GM19239 (cell line): ENCODE measurements at regions not wholly inside any gene's neighbourhood (a gene's known extent, or its start where the extent isn't known, plus 50 kb on each side); places are given as distances from the start of the nearest gene placed in this dataset.

Source experiments
- DNase-seq: peaks from one replicate; pipeline ENCODE4 v3.0.0; 2011; ENCODE audit warnings: low spot score; ENCODE audit not compliant: insufficient read length
- FAIRE-seq: peaks from 2 replicates; lab custom pipeline; 2011; peaks lifted over from hg19 to GRCh38; lab: Jason Lieb, UNC

DNA sequence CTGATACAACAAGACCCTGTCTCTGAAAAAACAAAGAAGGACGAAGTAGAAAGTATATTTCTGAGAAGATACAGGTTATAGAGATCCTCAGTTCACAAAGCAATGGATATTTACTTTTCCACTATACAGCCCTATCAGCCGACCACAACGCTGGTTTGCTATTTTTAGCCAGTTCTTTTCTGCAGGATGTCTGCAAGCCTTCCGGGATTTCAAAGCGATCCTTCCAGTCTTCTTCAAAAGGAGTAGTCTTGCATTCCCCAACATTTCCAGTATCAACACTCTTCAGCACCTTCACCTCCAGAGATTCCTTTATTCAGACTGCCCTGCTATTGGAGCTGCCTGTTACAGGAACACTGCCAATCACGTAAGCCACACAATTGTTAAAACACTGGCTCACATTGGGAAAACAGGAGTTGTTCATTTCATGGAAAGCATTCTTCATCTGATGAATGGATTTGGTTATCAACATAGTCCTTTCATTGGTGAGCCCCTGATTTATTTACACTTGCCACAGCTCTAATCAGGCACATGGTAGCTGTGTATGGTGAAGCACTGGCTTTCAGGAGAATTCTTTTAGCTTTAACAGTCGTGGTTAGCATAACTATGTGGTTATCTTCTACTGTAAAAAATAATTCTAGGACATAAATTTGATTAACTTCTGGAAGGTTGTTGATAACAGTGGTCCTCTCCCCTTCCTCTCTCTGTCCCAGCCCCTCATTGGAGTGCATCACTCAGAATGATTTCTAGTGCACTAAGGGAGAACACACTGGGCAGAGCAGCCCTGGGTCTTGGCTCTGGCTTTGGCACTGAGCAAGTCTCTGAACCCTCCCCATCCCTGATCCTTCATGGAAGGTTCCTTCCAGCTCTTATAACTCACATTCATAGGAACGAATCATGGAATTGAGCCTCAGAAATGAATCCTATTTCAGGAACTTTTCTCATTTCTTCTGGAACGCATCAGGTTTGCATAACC lies 109.9 kb upstream of the SORBS2 start:
- no peak for DNase-seq
- no peak for FAIRE-seq

DNA sequence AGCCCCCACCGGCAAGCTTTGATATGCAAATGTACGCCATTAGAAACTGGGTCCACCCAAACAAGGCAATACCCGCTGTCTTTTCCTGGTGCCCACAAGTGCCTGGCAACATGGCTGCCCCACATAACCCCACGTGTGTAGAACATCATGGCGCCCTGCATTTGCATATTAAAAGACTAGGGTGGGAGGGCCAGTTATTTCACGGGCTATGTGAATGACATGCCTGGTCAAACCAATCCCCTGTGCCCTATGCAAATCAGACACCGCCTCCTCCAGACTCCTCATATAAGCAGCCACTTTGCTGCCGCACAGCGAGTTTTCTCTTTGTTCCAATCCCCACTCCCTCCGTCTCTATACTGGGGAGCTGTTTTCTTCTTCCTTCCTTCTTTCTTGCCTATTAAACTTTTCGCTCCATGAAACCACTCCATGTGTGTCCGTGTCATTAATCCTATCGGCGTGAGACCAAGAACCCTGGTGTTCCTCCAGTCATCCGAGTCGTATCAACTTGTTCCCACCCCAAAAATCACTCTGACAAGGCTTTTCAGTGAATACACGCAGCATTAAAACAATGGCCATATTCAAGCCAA lies 112.6 kb upstream of the SORBS2 start:
- DNase-seq = no peak
- no peak for FAIRE-seq

DNA sequence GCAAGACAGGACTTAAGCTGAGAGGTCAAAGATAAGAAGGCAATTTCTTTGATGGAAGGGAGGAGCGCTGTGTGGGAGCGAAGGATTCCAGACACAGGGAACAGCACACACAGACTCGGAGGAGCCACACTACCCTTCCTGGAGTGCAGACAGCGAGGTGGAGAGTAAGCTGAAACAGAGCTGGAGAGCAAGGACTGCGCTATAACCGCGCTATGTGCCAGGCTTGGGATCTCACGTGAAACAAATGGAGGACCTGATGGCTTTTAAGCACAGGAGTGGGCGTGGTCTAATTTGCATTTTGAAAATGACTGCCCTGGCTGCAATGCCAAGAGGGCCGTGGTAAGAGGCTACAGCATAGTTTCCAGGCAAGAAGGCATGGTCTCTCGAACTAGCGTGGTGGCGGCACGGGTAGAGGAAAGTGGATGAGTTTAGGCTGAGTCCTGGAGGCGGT lies 113.9 kb upstream of the SORBS2 start:
- FAIRE-seq (no peak), DNase-seq (no peak)

DNA sequence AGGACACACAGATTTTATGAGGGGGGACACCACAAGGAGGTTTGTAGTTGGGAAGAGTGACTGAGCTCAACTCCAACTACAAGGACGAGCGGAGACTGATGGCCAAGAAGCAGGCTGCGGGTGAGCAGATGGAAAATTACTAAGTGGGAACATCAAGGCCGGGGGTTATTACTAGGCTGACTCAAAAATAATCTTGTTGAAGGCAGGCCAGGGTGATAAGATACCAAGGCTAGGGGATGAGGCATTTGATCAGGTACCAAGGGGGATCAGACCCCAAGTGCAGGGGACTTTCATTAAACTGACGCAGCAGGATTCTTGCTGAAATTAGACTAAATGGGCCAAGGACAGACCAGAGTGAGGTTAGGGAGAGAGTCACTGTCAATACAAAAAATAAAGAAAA lies 119.4 kb upstream of the SORBS2 start:
- DNase-seq (no peak), FAIRE-seq (no peak)

DNA sequence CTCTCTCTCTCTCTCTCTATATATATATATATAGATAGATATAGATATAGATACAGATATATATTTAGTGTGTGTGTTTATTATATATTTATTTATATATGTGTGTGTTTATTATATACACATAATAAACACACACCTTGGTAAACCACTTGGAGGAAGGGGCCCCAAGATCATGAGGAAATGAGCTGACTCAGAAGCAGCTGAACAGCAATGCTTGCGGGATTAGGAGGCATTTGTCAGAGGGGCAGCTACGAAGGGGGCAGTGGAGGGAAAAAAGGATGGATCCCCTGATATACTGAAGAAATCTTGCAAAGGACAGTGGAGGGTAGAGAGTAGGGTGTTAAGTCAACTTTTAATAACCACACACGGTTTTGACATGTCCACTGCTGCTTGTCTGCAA lies 120.0 kb upstream of the SORBS2 start:
- no peak for FAIRE-seq
- DNase-seq = no peak

DNA sequence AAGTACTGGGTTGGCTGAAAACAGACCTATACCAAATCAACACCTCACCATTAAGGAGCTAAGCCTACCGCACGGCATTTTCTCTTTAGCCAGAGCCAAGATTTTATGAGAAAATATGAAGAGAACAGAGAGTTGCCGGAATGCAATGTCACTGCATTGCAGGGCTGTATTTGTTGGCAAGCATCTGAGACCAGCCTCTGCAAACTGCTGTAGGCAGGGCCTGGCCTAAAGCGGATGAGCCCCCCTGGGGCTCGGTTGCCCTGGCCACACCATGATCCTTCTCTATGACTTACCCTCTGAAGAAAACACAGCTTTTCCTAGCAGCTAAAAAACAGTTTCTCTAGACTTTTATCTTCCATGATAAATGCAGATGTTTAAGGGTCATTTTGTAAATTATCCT lies 120.5 kb upstream of the SORBS2 start:
- FAIRE-seq (no peak), DNase-seq (no peak)

DNA sequence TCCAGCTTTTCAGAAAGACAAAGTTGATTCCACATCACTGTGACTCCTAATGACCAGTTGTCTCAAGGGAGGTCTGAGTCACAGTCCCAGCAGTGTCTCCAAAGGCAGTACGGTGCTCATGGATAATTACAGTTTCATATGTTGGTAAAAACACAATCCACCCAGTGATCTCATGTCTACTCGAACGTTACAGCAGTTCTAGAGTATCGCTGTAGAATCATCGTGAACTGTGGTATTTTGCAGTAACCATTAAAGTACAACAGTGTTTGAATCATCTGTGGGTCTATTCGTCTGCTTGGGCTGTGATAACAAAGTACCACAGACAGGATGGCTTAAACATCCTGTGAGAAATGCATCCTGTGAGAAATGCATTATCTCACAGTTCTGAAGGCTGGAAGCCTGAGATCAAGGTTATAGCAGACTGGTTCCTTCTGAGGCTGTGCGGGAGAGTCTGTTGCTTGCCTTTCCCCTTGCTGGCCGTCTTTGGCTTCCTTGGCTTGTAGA lies 121.1 kb upstream of the SORBS2 start:
- FAIRE-seq = no peak

DNA sequence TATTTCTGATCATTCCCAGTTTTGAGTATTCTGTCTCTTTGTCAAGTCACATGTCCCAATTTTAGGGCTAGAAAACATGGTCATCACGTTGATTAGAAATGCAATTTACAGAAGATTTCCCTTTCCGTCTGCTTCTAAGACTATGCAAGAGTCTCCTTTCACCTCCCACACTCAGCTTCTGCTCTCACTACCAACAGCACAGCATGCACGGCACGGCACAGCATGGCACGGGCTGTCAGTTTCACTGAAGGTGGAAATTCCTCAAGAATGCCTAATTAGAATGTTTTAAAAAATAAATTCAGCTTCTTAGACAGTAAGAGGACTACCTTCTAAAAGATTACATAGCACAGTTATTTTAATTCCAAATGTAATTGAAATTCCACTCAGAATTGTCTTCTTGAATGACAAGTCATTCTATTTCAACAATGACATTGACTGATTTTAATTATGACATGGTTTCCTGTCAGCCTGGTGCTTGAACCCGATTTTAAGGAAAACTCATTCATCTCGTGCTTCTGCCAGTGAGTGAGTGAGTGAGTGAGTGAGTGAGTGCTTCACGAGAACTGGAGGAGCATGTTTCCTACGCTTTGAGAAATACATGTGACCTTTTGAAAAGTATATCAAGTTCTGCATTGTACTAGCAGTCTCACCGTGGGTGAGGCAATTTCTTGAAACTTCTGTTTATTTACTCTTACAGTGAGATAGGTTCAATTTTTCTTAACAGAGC lies 124.8 kb upstream of the SORBS2 start:
- DNase-seq (no peak), FAIRE-seq (no peak)

More for the DNA sequence above, 121.1 kb upstream of the SORBS2 start:
- DNase-seq = no peak

DNA sequence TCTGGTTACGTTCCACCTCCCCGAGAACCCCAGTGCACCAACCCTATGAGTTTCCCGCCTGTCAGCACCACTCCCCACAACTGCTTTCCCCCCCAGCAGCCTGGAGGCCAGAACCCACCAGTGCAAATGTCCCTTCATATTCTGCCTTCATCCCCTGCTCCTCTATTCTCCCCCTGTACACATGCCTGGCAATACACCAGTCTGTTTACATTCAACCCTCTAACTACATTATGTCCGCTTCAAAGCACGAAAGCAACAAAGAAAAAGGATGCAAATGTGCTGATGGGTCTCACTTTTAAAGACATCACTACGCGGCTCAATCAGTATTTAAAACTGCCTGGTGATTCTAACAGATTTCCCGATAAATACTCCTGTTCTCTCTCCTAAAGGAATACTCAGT lies 126.7 kb upstream of the SORBS2 start:
- FAIRE-seq (no peak), DNase-seq (no peak)

DNA sequence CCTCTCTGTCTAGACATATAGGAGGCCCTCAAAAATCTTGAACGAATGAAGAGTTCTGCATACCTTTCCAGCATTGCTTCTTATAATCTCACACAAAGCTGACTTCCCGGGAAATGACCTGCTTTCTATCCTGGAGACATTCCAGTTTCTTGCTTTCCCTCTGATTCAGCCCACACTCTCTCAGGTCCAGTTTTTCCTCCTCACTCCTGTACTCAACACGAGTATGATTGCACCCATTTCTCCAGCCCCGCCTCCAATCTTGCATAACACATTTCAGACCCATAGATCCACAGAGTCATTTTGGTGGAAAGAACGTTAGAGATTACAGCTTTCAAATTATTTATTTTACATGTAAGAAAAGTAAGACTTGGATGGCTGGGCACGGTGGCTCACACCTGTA lies 127.5 kb upstream of the TLR3 start:
- no peak for DNase-seq
- no peak for FAIRE-seq

DNA sequence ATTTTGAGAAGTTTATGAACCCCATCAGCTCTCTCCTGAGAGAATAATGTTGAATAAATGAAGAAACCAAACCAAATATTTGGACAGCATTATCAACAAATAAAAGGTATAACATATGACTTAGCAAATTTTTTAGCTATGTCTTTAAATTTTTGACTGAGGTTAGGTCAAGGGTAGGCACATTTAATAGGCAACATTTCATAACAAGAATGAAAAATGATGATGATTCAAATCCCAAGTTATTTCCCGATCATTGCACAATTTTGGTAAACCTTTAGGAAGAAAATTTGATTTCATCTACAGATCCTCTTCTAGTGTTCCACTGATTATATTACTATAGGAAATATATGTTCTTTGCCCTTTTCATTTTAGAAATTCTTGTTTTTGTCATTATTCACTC lies 123.7 kb upstream of the TLR3 start:
- DNase-seq (no peak), FAIRE-seq (no peak)

DNA sequence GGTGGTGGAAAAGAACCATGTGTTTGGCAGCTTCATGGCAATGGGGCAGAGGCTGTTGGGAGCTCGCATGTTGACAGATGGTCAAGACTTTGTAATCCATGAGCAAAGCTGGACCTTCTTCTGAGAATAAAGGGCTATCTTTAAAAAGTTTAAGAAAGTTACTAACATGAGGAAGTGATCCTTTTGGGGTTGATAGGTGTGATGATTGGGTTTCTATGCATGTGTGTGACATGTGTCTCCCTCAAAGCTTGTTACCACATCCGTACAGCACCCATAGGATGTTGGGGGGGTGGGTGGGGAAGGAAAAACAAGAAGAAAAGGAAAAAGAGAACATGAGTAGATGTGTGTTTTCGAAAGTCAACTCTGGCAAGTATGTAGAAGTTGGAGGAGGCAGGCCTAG lies 123.0 kb upstream of the TLR3 start:
- DNase-seq (no peak), FAIRE-seq (no peak)

DNA sequence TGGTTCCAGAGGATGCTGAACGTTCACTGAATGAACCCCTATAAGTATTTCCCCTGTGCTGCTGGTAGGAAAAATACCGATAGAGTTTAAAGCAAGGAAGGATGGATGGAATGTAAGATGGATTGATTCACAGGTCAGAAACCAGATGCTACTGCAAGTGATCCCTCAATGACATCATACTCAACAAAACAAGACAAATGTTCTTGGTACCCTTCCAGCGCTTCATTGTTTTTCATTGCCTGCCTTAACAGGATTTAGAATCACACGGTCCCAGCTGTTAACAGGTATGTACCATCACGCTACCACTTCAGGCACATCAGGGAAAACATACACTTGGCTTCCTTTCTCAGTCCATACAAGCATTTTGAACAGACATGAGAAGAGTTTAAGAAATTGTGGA lies 118.1 kb upstream of the TLR3 start:
- DNase-seq (no peak), FAIRE-seq (no peak)

DNA sequence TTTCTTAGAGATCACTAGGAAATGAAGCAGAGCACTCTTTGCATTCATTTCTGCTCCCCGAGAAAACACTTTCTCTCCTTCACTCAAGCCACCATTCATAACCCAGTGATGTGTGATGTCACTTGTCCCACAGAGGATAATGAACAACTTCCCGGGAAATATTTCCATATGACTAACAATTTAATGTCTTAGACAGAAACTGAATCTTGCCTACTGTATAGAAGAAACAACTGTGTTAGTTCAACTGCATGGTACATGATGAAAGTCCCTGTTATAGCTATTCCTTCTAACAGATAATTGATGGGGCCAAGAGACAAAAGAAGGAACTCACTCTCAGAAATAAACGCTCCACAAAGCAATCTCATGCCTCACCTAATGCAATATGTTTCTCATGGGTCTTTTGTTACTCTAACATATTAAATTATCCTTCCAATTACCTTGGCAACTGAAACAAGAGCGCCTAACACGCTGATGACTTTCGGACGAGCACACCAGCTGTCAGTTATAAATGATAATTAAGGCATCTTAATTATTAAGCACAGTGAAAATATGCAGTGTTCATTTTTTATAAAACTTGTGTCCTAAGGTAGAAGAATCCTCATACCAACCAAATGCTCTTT lies 113.7 kb upstream of the TLR3 start:
- no peak for DNase-seq
- FAIRE-seq = no peak

DNA sequence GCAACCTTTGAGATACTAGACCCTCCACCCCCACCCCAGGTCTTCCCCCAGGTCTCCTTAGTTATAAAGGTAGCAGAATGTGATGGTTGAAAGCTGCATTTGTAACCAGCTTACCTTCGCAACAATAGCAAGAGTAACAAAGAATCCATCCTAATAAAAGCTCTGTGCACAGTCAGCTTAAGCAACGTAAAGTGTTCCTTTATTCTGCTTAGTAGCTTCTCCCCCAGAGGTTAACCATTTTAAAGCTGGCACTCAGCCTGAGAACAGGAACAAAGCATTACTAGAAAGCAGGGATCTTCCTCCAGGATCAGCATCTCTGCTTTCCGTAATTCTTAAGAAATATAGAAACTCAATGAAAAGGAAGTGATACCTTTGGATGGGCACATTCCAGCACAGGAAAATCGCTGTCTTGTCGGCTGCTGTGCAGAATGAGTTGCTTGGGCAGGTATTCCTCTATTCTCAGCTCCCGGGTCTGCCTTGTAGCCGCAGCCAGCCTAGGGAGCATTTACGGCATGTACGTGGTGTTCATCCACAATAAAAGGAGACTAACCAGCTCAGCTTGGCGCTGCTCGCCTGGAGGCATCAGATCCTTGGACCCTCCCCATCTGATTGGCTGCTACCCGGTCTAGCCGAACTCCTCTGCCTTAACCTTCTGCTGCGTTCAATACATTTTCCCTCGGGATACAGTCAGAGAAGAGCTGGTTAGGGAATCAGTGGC lies 113.0 kb upstream of the TLR3 start:
- DNase-seq (no peak), FAIRE-seq (no peak)

DNA sequence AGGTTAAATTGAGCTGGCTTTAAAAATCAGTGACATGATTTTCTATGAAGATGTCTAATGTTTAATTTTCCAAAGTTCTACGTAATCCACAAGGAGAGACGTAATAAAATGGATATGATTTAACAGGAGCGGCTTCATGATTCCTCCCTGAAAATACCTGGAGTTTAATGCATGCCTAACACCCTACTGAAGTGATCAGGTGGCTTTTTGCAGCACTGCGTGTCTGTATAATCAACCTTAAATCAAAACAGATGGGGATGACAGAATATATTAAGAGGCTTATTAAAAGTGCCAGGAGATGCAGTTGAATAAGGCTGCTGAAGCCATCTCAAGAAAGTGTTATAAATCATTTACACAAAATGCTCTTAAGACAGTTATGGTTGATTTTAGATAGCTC lies 112.4 kb upstream of the TLR3 start:
- DNase-seq (no peak), FAIRE-seq (no peak)

DNA sequence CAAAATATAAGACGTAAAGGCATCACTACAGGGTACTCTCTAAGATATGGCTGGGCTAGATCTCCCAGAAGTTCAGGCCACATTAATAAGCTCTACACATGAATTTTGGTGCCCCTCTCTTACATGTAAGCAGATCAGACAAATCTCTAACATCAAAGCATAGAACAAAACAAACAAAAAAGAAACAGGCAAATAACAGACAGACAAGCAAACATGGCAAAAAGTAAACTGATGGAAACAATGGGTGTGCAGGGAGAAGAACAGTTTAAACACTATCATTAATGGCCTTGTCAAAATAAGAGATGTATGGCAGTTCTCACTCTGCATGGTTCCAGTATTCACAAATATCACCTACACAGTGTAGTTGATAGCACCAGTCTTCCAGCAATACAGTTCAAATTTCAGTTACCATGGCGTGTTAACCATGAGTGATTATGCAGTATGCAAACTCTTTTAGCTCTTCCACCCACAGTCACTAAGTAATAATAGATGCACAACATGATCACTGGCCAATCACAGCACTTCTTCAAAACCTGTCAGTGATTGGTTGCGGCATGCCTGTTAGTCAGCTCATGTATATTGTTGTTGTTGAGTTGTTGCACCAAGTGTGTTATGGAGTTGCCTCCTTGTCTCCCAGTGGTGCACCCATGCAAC lies 110.7 kb upstream of the TLR3 start:
- DNase-seq (no peak), FAIRE-seq (no peak)

DNA sequence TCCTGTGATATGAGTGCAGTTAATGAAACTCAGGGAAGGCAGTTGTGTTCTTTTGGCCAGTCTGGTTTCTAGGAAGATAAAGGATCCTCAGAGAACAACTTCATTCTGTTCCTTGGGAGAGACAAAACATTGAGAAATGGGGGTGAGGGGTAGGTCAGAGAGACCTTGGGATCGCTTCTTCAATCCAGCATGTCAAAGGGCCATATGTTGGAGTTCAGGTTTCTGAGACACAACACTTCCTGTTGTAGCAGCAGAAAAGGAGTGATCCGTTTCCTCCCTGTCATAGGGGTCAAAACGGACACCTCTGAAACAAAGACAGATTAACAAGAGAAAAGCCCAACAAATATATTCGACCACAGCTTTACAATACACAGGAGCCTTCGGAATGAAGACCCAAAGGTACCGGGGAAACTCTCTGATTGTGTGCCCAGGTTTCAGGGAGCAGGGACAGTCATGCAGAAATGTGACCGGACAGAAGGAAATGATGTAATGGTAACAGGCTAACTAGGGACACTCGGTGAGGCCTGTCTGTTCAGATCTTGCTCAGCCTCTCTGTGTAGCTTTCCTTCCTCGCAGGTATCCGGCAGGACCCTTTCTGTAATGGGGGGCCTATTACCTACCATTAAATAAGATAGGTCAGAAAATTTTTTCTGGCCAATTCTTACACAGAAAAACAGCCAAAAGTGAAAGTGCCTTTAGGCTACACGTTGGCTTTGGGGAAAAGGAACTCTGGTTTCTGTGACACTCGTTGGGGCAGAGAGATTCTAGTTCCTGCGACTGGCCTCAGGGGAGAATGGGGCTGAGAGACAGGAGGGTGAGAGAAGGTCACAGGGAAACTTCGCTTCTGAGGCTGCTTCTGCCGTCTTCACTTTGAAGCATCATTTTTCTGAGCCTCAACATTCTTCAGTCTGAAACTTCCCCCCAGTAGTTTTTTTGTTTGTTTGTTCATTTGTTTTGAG lies 103.3 kb upstream of the TLR3 start:
- peak; percentile 59 for FAIRE-seq
- no peak for DNase-seq
